Fibroblast of gingiva (primary cell): ENCODE measurements at regions not wholly inside any gene's neighbourhood (a gene's known extent, or its start where the extent isn't known, plus 50 kb on each side); places are given as distances from the start of the nearest gene placed in this dataset.
"Not testable (repeated sequence)": the region's sequence is repeated elsewhere in the genome, so short reads cannot be mapped to it uniquely, and the experiment has no call there.

Source experiments
- DNase-seq: peaks from one replicate; pipeline ENCODE4 v3.0.0-alpha.2; 2011; ENCODE audit warnings: low read depth

DNA sequence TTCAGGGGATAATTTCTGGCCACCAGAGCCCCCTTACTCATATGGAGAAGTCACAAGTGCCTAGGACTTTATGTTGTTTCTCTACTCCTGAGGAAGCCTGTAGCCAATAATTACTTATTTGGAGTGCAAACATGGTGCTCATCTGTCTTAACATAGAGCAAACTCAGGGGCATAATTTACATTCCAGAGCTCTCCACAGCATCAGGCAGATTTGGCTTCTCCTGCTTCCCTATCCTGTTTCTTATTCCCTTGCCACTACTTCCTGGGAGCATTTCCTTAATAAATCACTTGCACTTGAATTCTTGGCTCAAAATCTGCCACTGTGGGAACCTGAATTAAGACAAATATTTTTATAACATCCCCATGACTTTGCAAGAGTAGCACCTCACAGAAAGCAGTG is 960.9 kb downstream of the SOCS6 start:
- no peak for DNase-seq

DNA sequence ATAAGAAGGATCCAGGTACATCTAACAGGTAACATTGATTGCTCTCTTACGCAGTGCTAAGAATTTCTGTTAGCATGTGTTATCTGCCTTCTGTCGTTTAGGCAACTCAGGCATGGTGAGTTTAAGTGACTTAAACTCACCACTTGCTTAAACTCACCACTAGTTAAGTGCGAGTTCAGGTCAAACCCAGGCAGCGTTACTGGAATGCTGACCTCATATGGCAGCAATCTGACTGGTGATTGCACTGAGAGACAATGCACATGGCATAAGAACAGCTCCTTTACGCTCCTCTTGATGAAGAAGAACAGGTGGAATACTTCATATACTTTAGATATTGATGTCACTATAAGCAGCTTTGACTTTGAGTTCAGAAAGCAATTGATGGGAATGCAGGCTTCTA is 954.1 kb downstream of the SOCS6 start:
- DNase-seq = no peak

DNA sequence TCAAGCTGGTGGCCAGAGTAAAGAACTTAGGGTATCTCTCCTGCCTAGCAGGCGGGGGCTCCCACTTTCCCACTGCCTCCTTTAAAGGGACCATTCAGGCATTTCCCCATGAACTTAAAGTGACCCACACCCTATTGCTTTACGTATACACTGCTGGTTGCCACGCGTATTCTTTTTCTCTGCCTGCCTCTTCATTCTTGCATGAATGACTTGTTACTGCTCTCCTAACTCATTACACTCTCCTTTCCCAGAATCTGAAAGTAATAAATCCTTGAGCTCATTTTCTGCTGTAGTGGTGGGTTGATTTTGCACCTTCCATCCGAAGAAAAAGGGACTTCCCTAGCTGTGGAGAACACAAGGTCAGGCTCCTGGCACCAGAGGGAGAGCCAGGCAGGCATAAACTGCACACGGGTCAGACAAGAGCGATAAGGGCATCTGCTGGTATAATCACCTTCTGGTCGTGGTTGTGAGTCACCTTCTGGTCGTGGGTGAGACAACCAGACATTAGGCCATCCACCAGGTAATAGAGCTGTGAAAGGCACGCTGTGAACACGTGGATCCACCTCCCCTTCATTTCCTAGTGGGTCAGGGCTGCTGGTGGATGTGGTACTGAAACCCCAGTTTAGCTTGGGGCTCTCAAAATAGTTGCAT is 950.3 kb downstream of the SOCS6 start:
- no peak for DNase-seq

DNA sequence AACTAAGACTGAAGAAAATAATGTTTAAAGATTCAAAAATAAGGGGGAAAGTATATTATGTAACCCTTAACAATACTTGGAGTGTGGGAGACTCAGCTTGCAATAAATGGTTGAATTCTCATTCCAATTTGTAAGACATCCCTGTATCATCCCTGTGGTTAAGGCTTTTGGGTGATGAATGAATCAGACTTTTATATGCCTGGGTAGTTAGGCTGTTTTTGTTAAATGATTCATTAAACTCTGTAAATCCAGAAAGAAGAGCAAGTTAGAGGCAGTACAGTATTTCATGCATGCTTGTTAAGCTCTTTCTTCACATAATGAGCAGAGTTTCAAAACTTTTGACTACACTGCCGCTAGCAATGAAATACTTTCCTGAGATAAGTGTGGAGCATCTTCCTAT is 948.8 kb downstream of the SOCS6 start:
- no peak for DNase-seq

DNA sequence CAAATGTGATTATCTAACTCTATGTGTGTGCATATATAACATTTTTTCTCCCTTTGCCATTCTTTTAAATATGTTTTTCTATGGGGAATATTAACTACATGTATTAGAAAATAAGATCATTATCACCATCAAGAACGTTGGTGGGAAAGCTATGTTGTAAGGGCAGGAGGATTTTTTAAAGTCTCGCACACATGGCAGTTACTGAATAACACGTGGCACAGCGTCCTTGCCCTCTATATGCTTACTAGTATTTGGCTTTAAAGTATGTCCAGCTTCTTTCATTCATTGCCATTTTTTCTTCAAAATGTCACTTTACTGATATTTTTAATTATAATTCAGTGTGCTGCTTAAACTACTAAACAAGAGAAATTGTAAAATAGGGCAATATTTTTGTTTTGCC is 944.3 kb downstream of the SOCS6 start:
- no peak for DNase-seq

DNA sequence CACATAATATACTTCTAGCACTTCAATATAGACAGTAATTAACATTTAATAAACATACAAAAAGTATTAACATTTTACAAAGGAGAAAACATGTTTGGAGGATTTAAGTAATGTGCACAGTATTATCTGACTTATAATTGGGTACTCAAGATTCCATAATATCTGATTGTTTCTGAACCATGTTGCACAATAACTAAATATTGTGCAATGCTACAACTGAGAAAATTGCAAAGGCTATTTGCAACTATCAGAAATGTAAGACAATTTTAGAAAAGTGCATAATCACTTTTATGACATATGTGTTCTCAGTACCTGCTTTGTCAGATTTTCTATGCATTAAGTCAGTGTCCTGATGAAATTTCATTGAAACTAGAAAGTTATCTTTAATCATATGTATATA is 934.6 kb downstream of the SOCS6 start:
- DNase-seq = no peak

DNA sequence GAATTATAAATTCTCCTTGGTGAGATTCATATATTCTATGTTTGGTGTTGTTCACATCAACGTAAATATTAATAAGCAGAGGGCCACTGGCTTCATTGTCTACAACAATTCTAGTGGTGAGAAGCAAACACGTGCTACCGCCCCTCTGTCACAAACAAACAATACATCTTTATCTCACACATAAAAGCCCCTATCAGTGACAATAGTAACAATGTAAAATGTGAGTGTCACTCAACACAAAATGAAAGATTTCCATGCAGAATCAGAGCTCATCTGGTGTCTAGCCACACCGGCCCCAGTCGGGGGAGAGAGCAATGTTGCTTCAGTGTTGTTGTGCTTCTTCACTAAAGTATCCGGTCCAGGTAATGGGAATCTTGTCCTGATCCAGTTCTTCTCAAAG is 932.6 kb downstream of the SOCS6 start:
- no peak for DNase-seq

DNA sequence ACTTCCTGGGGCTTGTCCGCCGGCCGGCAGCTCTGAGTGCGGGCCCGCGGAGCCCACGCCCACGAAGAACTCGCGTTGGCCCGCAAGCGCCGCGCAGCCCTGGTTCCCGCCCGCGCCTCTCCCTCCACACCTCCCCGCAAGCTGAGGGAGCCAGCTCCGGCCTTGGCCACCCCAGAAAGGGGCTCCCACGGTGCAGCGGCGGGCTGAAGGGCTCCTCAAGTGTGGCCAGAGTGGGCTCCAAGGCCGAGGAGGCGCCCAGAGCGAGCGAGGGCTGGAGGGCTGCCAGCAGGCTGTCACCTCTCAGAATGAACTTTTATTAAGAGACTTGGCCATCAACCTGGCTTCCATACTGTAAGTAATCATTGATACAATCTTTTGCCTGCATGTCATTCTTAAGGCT is 923.9 kb downstream of the SOCS6 start:
- not testable (repeated sequence) for DNase-seq

DNA sequence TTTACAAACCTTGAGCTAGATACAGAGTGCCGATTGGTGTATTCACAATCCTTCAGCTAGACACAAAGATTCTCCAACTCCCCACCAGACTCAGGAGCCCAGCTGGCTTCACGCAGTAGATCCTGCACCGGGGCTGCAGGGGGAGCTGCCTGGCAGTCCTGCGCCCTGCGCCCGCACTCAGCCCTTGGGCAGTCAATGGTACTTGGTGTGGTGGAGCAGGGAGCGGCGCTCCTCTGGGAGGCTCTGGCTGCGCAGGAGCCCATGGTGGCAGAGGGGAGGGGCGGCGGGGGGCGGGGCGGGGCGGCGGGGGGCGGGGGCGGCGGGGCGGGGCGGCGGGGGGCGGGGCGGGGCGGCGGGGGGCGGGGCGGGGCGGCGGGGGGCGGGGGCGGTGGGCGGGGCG is 923.4 kb downstream of the SOCS6 start:
- DNase-seq = no peak

DNA sequence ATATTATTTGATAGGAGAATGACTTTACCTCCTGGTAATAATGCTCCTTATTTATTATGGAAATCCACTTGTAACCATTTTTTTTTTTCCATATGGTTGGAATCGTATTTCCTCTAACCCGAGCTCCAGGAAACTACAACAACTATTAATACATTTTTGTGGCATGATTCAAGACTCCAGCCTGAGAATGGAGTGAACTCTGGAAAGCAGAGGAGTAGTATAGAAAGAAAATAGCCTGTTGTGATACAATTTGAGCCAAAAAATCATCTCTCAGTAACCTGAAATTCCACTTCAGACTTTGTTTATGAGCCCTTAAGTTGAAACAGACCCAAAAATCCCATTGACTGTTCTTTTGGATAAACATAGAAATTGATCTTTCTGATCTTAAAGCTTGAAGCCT is 921.1 kb downstream of the SOCS6 start:
- no peak for DNase-seq

DNA sequence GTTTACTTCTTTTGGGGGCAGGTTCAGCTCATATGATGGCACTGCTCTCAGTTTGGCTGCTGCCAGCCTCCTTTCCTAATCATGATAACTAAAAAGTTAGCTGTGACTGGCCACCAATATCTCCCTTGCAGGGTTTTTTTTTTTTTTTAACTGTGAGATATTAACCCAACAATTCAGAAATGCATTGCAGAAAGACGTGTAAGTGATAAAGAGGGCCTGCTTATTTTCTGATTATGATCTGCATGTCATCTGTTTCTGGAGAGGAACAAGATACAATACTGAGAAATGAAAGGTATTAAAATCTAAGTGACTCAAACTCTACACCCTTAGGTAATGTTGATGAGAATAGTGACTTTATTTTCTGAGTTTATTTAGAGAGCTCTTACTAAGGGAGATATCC is 905.6 kb downstream of the SOCS6 start:
- DNase-seq = no peak

DNA sequence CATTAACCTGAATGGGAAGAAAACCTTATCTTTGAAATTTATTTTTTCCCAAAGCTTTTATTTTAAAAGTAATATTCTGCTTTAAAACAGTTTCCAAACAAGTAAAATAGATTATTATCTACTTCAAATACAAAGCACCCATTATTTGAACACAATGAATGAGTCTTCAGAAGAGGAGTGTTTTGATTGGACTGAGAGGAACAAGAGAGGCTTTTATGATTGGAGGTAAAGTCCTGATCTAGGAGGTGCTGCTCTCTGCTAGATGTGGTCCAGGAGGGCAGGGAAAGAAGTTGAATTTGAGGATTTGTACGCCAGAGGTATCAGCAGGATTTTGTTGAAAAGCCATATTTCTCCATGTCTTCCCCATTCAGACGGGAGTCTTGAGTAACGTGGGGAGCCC is 900.7 kb downstream of the SOCS6 start:
- DNase-seq = no peak

DNA sequence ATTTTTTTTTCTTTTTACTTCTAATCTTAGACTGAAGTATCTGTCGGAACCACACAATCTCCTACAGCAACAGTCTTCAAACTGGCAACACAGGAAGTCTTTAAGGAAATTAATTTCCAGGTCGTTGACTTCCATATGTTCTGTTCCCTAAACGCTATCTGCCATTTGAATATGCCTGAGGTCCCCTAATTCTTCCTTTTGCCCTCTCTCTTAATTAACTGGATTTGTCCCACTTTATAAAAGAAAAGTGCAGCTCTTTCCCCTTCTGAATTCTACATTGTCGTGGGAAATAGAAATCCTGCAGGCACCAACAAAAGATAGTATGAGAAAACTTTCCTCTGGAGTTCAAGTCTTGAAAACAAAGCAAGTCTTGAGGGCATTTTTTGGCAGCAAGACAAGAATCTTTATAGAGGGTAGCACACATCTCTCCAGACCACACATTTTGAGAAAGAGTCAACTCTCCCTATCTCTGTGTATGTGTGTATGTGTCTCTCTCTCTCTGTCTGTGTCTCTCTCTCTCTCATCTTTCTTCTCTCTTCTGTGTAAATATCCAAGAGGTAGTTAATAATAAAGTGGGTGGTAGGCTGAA is 879.8 kb downstream of the SOCS6 start:
- DNase-seq = no peak

DNA sequence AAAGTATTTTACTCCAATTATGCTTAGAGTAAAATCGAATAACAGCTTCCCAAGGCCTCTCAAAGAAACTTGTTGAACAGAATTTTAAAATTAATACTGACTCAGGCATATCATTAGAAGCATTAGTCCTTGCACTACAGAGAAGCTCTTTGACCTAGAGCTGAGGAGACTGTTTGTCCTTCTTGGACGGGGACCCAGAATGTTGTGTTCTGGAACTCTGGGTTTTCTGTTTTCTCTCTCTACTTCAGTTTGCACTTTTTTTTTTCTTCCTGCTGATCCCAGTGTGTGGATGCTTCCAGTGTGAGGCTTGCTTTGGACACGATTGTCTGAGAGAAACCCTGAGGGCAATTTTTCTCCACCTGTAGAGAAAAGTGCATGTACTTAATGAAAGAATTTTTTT is 847.6 kb downstream of the SOCS6 start:
- DNase-seq = no peak

DNA sequence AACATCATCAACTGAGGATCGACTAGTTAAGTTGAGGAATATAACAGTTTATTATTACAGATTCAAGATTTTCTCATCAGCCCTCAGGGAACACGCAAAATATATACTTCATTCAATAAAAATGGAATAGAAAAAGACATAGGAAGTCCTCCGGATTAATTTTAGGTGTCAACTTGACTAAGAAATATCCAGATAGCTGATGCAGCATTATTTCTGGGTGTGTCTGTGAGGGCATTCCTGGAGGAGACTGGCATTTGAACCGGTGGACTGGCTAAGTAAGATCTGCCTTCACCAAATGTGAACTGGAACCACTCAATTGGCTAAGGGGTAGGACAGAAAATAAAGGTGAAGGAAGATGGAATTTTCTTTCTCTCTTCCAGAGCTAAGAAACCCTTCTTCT is 845.3 kb downstream of the SOCS6 start:
- DNase-seq = no peak

DNA sequence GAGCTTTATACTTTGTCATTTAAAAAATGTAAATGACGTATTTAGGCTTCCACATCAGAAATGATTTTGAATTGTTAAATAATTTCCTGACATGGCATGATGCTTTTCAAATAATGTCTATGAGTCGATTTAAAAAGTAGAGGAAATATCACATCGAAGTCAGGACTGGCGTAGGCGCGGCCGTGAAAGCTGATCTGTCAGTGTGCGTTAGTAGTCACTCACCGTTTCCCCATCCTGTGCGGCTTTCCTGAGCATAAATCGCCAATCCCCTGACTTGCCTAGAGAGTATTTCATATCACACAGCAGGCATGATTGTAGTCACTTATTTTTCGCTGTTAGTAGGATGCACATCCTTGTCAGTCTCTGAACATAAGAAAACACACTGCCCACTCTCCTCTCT is 843.1 kb downstream of the SOCS6 start:
- no peak for DNase-seq

DNA sequence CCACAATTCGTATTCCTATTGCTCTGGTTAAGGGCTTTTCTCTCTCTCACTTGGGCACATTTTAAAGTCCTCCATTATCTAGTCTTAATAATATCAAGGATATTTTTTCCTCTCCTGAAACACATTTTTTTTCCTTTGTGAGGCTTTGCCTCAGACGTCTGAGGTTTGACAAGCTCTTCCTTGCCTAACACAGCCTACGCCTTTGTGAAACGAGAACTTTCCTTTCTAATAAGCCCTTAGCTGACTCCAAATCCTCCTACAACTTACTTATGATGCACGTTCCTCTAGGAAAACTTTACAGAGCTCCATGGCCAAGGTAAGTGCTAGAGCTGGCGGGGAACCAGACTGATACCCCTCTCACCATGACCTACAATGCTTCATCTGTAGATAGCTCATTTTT is 841.5 kb downstream of the SOCS6 start:
- DNase-seq = no peak

DNA sequence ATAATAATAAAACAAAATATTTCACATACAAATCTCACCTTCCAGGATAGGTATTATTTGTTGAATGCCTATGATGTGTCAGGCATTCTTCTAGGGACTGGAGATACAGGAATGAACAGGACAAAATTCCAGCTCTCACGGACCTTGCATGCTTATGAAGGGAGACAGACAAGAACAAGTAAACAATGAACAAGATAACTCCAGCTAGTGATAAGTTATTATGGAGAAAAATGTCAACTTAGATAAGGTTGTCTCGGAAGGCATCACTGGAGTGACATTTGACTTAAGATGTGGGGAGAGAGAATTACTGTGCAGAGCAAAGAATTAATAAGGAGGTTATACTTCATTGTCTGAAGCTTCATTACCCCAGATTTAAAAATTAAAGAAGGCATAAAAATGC is 836.7 kb downstream of the SOCS6 start:
- no peak for DNase-seq

DNA sequence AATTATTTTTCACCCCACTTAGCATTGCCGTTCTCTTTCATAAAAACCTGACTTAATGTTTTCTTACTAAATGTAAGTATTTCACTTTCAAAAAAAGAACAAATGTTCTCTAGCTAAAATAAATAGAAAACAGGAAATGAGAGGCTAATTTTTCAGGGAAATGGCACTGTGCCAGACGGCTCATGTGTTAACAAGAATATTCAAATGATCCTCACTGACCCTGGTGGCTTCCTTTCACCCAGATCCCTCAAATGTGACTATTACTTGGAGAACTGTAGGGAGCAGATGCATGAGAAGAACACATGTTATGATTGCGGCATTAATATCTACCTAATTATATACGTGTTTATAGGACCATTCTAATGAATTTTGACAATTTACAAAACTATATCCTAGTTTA is 827.7 kb downstream of the SOCS6 start:
- DNase-seq = no peak

DNA sequence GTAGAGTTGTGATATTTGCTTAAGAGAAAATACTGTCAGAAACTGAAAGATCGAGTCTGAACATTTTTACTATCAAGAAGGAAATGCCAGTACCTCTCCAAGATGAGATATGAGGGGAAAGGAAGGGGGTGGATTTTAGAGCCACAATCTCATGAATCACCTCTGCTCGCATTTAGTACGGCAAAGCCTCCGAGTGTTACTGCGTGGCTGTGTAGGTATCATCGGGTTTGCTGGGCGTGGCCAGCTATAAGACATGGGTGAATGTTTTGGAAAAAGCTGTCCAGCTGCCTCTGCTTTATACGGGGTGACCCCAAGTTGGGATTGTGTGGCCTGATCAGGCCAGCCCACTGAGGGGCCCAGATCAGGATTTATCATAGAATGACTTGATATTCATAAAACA is 826.4 kb downstream of the SOCS6 start:
- no peak for DNase-seq

DNA sequence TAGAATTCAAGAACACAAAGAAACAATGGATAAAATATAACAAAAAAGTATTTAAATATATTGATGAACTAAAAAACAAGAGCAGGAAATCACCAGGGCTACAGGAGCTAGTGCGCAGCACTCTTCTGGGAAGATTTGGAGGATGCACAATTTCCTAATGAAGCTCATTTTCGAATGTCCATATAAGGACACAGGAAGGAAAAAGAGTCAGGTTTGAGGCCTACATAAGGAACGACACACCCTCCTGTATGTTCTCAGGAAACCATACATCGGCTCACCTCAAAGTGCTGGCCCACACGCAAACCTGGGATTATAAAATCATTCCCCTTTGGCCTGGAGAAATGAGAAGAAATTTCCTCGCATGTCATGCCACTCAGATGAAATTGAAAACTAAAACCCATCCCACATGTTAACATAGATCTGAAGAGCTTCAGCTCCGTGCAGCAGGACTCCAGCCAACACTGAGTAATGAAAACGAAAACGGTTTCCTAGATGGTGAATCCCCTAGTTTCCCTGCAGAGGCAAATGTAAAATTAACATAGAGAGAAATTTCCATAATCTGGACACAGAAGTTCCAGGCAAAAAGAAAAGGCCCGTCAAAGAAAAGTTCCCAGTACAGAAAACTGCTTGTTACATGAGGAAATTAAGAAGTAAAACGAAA is 825.8 kb downstream of the SOCS6 start:
- DNase-seq = no peak

DNA sequence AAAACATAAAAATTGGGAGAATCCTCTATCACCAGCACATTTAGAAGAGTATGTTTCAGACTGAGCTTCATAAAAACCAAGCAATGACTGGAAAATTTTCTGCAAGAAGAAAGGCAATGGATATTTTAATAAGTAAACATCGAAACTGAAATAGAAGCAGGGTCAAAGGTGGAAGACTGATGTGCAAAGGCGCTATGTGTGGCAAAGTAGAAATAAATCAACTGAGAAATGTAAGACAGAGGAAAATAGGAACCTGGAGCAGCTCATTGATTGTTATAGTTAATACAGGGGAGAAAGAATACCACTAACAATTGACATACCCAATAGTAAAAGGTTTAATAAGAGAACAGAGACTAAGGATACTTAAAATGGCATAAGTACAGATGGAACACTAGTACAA is 818.4 kb downstream of the SOCS6 start:
- DNase-seq = no peak

DNA sequence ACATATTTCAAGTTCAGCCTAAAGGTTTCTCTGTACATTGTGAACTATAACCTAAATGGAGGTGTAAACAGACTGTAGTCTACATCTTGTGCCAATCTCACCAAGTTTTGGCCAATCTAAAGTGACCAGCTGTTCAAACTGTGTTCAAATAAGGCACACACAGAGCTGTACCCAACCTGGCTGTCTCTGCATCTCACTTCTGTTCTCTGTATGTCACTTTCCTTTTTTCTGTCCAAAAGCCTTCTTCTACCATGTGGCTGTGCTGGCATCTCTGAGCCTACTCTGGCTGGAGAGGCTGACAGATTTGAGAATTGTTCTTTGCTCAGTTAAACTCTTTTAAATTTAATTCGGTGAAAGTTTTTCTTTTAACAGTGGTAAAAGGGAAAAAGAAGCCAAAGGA is 817.9 kb downstream of the SOCS6 start:
- DNase-seq = no peak

DNA sequence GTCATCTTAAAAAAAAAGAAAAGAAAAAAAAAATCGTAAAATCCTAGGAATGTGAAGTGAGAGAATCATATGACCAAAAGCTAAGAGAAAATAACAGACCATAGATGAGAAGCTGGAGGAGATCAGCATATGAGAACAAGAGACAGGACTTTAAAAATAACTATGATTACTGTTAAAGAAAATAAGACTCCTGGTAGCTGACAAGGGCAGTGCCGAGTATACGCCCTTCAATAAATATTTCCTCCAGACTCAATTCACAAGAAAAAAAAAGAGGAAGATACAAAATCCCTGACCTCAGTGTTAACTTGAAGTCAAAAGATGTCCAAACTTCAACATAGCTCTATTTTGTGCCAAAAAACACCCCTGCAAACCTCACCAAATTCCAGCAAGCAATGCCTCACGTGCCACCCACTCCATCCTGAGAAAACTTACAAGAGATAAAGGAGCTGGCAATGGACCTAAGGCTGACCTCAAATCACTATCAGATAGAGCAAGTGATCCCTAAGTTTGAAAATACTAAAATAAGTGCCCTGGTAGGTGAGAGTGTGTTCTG is 817.2 kb downstream of the SOCS6 start:
- no peak for DNase-seq
